ENCODE measurements at regions not wholly inside any gene's neighbourhood (a gene's known extent, or its start where the extent isn't known, plus 50 kb on each side); places are given as distances from the start of the nearest gene placed in this dataset.
"Not testable (repeated sequence)": the region's sequence is repeated elsewhere in the genome, so short reads cannot be mapped to it uniquely, and the experiment has no call there.

GRCh38 chr14:22220427-22220826 is 368.6 kb downstream of the DAD1 start:
- DNase-seq (ENCODE audit: extremely low read depth in 1 of 2, low read depth in 1 of 2), result no peak

GRCh38 chr14:22218728-22219127 is 370.3 kb downstream of the DAD1 start:
- DNase-seq (ENCODE audit: extremely low read depth in 1 of 2, low read depth in 1 of 2), result no peak

- no peak for DNase-seq (ENCODE audit: extremely low read depth in 1 of 2, low read depth in 1 of 2)
These were observed 375.9 kb downstream of the DAD1 start for GRCh38 chr14:22213120-22213519.

GRCh38 chr14:22210906-22211305 is 378.1 kb downstream of the DAD1 start:
- no peak for DNase-seq (ENCODE audit: extremely low read depth in 1 of 2, low read depth in 1 of 2)

GRCh38 chr14:22210026-22210425 is 379.0 kb downstream of the DAD1 start:
- no peak for DNase-seq (ENCODE audit: extremely low read depth in 1 of 2, low read depth in 1 of 2)

GRCh38 chr14:22203036-22203435 is 386.0 kb downstream of the DAD1 start:
- no peak for DNase-seq (ENCODE audit: extremely low read depth in 1 of 2, low read depth in 1 of 2)

- DNase-seq (ENCODE audit: extremely low read depth in 1 of 2, low read depth in 1 of 2), result no peak
These were observed 386.7 kb downstream of the DAD1 start for GRCh38 chr14:22202313-22202712.

- no peak for DNase-seq (ENCODE audit: extremely low read depth in 1 of 2, low read depth in 1 of 2)
These were observed 387.9 kb downstream of the DAD1 start for GRCh38 chr14:22200977-22201605.

GRCh38 chr14:22200131-22200530 is 388.9 kb downstream of the DAD1 start:
- DNase-seq (ENCODE audit: extremely low read depth in 1 of 2, low read depth in 1 of 2), result not testable (repeated sequence)

GRCh38 chr14:22194664-22195063 is 394.4 kb downstream of the DAD1 start:
- no peak for DNase-seq (ENCODE audit: extremely low read depth in 1 of 2, low read depth in 1 of 2)

- DNase-seq (ENCODE audit: extremely low read depth in 1 of 2, low read depth in 1 of 2), result no peak
These were observed 398.4 kb downstream of the DAD1 start for GRCh38 chr14:22190411-22191191.

GRCh38 chr14:22189881-22190280 is 399.1 kb downstream of the DAD1 start:
- DNase-seq (ENCODE audit: extremely low read depth in 1 of 2, low read depth in 1 of 2), result no peak

GRCh38 chr14:22188318-22188717 is 400.7 kb downstream of the DAD1 start:
- no peak for DNase-seq (ENCODE audit: extremely low read depth in 1 of 2, low read depth in 1 of 2)

- DNase-seq (ENCODE audit: extremely low read depth in 1 of 2, low read depth in 1 of 2), result no peak
These were observed 403.2 kb downstream of the DAD1 start for GRCh38 chr14:22185789-22186188.

- DNase-seq (ENCODE audit: extremely low read depth in 1 of 2, low read depth in 1 of 2), result no peak
These were observed 403.8 kb downstream of the DAD1 start for GRCh38 chr14:22185191-22185590.

GRCh38 chr14:22184830-22185168 is 404.2 kb downstream of the DAD1 start:
- DNase-seq (ENCODE audit: extremely low read depth in 1 of 2, low read depth in 1 of 2), result no peak

GRCh38 chr14:22184157-22184829 is 404.7 kb downstream of the DAD1 start:
- no peak for DNase-seq (ENCODE audit: extremely low read depth in 1 of 2, low read depth in 1 of 2)

GRCh38 chr14:22180045-22180444 is 409.0 kb downstream of the DAD1 start:
- DNase-seq (ENCODE audit: extremely low read depth in 1 of 2, low read depth in 1 of 2), result no peak

GRCh38 chr14:22179190-22179589 is 409.8 kb downstream of the DAD1 start:
- no peak for DNase-seq (ENCODE audit: extremely low read depth in 1 of 2, low read depth in 1 of 2)

- no peak for DNase-seq (ENCODE audit: extremely low read depth in 1 of 2, low read depth in 1 of 2)
These were observed 410.6 kb downstream of the DAD1 start for GRCh38 chr14:22178333-22178839.

GRCh38 chr14:22177870-22178269 is 411.2 kb downstream of the DAD1 start:
- DNase-seq (ENCODE audit: extremely low read depth in 1 of 2, low read depth in 1 of 2), result no peak

- no peak for DNase-seq (ENCODE audit: extremely low read depth in 1 of 2, low read depth in 1 of 2)
These were observed 412.1 kb downstream of the DAD1 start for GRCh38 chr14:22176957-22177356.
